ENCODE measurements at regions not wholly inside any gene's neighbourhood (a gene's known extent, or its start where the extent isn't known, plus 50 kb on each side); places are given as distances from the start of the nearest gene placed in this dataset.
"Not testable (repeated sequence)": the region's sequence is repeated elsewhere in the genome, so short reads cannot be mapped to it uniquely, and the experiment has no call there.

DNA sequence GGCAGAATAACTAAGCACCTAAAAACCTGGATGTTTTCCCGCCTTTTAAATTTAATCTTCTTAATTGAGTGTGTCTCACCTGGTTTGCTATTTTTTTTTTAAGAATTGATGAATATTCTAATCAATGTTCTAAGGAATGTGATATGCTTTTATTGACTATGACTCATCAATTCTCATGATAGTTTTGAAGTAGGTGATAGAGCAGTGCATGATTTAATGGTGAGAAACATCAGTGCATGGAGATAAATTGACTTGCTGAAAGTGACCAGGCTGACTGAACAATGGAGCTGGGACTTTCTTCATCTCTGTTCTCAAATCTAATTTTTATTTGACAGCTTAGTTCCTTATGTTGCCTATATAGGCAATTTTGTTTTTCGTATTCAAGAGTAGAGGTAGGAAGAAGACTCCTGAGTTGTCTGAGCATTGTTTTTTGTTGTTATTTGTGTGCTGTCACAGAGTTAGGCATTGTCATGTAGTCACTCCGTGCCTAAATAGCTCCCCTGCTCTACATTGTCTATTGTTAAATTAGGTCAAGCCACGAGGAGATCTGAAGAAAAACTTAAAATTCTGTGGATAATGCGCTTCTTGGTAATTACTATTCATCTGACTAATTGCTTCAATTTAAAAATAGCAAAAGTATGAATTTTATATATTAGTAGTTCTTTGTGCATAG lies 59.0 kb upstream of the NUTM2F start:
- DNase-seq, result not testable (repeated sequence)

DNA sequence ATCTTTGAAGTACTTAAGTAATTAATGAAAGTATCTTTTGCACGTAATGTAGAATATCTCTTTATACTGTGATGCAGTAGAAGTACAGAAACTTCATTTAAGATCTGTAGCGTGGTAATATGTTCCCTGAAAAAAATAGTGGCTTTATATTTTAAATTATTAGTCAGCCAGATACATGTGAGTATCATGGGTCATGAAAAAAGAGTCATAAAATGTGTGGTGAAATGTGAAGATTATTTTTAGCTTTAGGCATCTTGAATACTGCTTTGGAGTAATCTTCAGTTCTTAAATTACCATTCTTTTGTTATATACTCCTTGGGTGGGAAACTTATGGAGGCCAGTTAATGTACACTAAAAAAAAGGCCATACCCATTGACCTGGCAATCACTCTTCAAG lies 59.6 kb upstream of the NUTM2F start:
- not testable (repeated sequence) for DNase-seq

DNA sequence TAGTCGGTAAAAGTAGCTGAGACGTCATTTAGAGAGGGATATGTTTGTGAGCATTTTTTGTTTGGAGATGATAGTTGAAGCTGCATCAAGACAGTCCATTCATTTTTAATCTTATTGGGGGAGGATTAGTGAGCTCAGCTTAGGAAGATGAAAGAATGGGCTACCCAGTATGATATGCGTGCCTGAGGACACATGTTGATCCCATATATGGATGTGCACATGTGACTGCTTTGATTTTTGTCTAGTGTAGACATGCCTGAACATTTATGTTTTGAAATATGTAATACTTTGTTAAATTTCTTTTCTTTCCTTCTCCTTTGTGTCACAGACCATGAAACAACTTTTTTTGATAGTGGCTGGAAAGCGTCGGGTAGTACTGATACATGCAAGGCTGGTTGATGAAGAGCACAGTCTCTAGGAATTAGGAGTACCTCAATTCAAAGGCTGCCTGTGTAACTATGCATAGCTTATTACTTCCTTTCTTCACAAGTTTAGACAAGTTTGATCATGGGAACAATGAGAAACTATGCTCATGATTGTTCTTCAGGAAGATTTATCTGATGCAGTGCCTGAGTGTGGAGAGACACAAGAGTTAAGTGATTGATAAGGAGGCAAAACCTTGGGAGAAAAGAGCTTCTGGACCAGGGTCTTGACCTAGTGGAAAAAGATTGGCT lies 62.1 kb upstream of the NUTM2F start:
- DNase-seq, result not testable (repeated sequence)

DNA sequence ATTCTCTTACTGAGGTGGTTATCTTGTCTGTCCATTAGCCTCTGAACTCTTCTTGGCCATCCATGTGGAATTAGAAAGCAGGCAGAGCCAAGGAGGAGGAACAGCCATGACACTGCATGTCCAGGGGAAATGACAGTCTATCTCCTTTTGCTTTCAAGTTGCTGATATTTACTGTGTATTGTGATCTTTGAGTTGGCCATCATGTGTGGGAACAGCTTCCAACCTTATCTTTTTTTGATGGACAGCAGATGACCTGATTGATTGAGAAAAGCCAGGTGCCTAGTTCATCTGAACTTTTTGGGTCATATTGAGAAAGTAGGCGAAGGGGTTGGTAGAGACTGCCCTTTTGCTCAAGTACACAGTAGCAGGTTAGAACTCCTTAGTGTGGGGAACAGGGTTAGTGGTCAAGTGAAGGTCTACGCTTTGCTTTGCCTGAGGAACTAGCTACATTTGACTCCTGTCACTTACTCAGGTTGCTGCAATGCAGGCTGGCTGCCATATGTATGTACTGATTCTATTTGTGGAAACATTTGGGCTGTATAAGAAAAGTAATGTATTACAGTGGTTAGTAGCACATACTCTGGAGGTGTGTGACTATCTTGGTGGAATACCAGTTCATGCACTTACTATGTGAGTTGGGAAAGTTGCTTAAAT lies 64.7 kb upstream of the NUTM2F start:
- not testable (repeated sequence) for DNase-seq

DNA sequence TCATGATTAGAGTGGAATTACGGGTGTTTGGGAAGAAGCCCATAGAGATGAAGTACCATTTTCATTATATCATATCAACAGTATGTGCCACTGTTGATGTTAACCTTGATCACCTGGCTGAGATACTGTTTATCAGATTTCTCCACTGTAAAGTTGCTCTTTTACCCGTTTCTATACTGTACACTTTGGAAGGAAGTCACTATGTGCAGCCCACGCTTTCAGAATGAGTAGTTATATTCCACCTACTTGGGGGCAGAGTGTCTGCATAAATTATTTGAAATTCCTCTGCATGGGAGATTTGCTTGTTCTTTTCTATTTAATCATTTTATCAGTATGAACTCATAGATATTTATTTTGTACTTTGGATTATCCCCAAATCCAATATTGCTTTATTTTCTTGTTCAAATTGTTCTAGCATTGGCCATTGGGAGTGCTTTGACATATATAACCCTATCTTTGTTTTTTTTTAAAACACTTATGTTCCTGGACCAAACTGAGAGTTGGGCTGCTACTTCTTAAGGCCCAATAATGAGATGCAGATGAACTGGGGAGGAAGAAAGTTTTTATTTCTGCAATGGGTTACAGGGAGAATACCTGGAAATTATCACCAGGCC lies 69.4 kb upstream of the NUTM2F start:
- not testable (repeated sequence) for DNase-seq

DNA sequence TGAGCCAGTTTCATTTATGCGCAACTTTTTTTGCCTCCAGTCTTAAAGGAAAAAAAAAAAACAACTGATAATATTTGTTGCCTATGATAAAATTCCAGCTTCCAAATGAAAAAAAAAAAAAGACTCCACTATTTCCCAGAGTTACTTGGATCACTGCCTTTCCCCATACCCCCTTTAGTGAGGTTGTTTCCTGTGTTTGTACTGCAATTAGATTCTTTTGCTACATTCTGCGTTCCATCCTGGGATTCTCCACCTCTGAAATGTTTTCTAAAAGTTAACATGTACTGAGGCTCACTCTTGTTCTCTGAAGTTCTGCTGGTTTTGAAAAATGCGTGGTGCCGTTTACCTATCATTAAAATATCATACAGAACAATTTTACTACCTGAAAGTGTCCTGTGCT lies 72.0 kb upstream of the NUTM2F start:
- not testable (repeated sequence) for DNase-seq

DNA sequence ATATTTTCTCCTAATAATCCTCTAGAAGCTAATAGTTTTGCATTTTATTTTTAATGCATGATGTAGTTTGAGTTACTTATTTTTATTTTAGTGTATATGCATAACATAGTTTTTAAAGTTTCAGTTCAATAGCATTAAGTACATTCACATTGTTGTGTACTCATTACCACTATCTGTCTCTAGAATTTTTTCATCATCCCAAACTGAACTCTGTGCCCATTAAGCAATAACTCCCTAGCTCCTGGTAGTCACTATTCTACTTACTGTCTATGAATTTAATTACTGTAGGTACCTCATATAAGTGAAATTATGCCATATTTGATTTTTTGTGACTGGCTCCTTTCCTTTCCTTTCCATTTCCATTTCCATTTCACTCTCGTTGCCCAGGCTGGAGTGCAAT lies 74.4 kb upstream of the NUTM2F start:
- not testable (repeated sequence) for DNase-seq

DNA sequence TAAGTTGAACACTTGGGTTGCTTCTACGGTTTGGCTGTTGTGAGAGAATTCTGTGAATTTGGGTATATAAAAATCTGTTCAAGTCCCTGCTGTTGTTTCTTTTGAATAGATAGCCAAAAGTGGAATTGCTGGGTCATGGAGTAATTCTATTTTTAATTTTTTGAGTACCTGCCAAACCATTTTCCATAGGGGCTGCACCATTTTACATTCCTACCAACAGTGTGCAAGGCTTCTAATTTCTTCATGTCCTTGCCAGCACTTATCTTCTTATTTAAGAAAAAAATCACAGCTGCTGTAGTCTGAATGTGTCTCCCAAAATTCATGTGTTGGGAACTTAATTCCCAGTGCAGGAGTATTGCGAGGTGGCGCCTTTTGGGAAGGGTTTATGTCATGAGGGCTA lies 75.1 kb upstream of the NUTM2F start:
- DNase-seq, result not testable (repeated sequence)

DNA sequence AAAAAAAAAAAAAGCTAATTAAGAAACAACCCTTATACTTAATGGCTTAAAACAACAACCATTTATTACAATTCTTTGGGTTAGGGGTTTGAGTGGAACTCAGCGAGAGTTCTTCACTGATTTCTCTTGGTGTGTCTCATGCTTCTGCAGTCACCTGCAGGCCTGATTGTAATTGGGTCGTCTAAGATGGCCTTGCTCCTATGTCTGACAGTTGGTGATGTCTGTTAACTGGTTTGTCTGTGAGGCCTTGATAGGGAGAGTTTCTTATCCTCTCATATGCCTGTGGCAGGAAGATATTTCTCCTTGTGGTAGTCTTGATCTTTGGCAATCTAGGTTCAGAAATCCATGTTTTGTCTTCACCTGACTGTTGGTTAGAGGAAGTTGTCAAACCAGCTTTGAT lies 85.2 kb upstream of the NUTM2F start:
- DNase-seq, result not testable (repeated sequence)

DNA sequence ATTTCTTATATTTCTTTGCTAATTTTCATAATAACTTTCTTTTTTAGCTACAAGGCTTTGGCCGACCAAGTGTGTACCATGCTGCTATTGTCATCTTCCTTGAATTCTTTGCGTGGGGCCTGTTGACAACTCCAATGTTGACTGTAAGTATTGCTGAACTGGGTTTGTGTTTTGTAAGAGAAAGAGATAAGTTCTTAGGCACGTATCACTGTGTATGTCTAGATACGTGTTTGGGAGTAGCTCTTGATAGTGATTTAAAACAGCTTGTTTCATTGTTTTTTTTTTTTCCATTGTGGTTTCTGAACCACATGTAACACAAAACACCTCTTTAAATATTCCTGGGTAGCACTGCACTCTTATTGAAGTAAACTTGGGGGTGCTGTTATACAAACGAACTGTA lies 86.7 kb upstream of the NUTM2F start:
- not testable (repeated sequence) for DNase-seq

DNA sequence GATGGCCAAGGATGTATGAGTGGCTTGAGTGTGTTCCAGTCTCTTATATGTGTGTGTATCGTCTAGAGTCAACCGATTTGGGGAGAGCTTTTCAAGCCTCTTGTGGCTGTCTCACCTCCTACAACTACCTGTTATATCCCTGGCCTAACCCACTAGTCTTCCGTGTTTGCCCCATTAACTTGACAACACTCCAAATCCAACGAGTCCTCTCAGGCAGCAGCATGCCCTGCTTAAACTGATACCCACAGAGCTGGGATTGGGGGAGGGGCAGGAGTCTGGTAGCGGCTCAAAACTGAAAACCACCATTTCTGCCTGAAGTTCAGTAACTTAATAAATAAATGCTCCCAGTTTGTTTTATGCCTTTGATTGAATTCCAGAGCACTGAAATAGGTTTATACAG lies 91.7 kb upstream of the NUTM2F start:
- not testable (repeated sequence) for DNase-seq

DNA sequence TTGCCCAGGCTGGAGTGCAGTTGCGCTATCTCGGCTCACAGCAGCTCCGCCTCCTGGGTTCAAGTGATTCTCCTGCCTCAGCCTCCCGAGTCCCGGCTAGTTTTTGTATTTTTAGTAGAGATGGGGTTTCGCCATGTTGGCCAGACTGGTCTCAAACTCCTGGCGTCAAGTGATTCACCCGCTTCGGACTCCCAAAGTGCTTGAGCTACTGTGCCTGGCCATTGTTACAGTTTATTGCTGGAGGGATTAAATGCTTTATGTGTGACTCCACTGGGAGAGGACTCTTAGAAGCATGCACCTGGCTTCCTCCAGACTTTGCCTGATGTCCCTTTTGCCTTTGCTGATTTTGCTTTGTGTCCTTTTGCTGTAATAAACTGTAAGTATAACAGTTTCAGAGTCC lies 93.5 kb upstream of the NUTM2F start:
- DNase-seq, result not testable (repeated sequence)

DNA sequence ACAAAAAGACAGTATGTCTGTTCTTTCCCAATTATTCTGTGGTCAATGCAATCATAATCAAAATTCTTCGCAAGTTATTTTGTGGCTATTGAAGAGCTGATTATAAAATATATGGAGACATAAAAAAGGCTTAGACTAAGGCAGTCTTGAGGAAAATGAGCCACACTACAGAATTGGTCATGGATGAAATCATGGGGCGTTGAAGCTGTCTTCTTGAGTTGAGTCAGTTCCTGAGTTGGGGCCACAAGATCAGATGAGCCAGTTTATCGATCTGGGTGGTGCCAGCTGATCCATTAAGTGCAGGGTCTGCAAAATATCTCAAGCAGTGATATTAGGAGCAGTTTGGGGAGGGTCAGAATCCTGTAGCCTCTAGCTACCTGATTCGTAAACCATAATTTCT lies 96.9 kb upstream of the NUTM2F start:
- not testable (repeated sequence) for DNase-seq

DNA sequence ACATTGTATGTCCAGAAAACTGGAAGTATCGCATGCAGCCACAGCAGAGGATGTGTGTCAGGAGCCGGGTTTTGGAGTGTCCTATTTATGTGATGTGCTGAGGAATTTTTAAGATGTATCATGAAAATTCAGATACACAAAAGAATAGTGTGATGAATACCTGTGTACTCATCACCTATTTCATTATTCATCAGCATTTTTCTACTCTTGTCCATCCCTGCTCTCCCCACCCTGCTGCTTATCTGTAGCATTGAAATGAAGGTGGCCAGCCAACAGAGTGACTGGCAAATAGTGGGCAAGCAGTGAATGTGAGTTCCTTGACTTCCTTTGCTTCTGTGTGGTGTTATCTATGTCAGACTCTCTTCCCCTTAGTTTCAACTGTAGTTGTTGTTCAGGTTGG lies 108.7 kb upstream of the NUTM2F start:
- not testable (repeated sequence) for DNase-seq

DNA sequence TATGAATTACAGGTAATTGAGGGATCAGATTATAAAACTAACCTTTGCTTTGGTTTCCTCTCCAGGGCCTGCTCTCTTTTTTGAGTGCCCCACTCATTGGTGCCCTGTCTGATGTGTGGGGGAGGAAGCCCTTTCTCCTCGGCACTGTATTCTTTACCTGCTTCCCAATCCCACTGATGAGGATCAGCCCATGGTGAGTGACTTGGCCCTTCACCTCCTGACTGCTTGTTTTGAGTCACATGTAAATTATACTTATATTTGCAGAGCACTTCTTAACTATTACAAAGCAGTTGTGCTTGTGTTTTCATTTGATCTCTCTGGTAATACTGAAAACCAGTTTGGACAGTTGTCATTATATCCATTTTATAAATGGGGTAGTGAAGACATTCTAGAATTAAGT lies 109.9 kb upstream of the NUTM2F start:
- not testable (repeated sequence) for DNase-seq

DNA sequence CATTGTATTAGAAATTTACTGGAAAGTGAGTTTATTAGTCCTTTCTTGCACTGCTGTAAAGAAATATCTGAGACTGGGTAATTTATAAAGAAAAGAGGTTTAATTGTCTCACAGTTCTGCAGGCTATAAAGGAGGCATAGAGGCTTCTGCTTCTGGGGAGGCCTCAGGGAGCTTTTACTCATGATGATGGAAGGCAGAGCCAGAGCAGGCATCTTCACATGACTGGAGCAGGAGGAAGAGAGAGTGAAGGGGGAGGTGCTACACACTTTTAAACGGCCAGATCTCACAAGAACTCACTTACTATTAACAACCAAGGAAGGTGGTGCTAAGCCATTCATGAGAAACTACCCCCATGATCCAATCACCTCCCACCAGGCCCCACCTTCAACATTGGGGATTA lies 112.7 kb upstream of the NUTM2F start:
- DNase-seq, result not testable (repeated sequence)

DNA sequence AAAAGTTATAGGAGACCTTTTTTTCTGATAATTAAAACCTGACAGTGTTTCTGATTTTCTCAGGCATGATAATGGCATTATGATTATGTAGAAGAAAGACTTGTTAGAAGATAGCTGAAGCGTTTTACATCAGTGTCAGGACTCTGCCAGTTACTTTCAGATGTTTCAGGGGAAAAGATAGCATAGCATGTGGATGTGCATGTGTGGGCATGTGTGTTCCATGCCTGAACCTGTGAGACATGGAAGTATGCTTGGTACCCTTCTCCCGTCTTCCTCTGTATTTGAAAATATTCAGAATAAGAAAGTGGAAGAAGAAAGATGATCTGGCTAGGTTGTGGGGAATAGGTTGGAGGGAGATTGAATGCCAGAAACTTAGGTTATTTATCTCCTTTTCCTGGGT lies 113.1 kb upstream of the PCAT7 start:
- no peak for DNase-seq

DNA sequence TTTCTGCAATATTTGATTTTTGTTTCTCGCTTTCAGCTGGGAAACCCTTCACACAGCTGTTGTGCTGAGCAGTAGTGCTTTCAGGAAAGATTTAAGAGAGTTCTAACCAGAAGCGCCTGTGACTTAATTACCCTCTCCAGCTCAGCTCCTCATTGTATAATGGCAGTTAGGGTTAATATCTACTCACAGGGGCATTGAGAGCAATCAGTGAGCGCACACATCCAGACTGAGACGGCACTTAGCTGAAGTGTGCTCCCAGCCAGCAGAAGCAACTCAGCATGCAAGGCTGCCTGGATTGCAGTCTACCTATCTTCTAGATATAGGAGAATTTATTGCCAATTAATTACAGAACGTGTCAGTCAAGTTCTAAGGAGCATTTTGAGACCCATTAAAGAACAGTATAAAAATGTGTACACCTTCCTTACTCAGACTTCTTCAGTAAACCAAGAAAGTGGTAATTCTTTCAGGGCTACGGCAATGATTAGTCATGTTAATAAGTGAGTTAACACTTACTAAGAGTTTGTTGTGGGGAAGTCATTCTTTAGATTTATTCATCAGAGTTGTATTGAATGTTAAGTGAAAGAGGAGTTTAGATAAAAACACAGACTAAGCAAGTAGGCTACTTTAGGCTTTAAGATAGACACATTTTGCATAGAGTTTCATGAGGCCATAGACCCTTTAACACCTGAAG lies 111.7 kb upstream of the PCAT7 start:
- no peak for DNase-seq

DNA sequence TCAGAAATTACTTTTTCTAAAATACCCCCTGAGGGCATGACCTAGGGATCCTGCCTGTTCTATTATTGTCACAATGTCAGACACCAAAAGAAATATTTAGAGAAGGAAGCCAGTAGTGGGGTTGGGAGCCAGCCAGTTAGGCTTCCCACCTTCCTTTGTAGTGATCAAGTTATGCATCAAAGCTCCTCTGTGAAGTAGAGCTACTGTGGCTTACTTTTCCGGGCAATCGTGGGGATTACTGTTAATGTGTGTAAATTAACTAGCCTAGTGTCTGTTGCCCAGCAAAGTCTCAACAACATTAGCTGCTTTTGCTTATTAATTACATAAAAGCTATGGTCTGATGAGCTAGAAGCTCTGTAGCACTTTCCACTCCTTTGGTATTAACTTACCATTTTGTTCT lies 109.0 kb upstream of the PCAT7 start:
- no peak for DNase-seq

DNA sequence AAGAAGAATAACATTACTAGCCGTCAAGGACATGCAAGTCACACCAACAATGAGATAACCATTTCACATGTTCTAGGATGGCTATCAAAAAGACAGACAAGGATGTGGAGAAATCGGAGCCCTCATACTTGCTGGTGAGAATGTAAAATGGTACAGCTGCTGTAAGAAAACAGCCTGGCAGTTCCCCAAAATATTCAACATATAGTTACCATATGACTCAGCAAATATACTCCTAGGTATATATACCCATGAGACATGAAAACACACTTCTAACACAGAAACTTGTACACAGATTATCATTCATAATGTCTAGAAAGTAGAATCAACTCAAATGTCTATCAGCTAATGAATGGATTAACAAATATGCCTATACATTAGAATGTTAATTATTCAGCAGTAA lies 105.4 kb upstream of the PCAT7 start:
- no peak for DNase-seq

DNA sequence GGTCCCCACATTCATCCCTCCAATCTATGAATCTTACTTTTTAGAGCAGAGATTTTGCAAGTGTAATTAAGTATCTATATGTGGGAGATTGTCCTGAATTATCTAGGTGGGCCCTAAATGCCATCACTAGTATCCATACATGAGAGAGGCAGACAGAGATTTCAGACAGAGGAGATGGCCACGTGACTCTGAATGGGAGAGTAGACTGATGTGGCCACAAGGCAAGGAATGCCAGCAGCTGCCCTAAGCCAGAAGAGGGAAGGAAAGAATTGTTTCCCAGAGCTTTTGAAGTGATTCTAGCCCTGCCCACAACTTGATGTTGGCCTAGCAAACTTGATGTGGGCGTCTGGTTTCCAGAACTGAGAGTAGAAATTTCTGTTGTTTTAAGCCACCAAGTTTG lies 90.1 kb upstream of the PCAT7 start:
- DNase-seq, result no peak

DNA sequence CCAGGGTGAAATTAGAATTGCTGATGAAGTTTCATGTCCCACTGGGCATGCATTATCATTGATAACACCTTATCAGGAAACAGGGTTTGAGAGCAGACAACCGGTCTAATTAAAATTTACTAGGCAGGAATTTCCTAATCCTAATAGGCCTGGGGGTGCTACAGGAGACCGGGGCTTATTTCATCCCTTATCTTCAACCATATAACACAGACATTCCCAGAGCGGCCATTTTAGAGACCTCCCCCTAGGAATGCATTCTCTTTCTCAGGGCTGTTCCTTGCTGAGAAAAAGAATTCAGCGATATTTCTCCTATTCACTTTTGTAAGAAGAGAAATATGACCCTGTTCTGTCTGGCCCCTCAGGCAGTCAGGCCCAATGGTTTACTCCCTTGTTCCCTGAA lies 82.8 kb upstream of the PCAT7 start:
- DNase-seq, result not testable (repeated sequence)

DNA sequence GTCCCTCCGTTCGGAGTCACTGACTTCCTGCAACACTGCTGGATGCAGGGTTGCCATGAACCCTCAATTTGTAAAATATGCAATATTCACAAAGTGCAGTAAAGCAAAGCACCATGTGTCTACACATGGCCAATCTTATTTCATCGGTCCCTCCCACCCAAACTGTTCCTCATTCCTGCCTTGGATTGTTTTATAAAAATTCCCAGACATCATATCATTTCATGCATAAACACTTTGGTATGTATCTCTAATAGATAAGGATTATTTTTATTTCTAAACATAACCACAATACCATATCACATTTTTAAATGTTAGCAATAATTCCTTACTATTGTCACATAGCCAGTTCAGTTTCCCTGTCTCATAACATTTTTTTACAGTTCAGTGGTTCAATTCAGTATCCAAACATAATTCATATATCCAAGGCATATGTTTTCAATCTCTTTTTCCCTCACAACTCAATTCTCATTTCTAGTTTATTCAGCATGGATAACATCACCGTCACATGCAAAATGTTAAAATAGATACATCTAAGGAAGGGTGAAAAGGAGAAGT lies 82.0 kb upstream of the PCAT7 start:
- DNase-seq, result no peak

Measured in AML-193 (cell line).